ENCODE measurements at regions not wholly inside any gene's neighbourhood (a gene's known extent, or its start where the extent isn't known, plus 50 kb on each side); places are given as distances from the start of the nearest gene placed in this dataset.

DNA sequence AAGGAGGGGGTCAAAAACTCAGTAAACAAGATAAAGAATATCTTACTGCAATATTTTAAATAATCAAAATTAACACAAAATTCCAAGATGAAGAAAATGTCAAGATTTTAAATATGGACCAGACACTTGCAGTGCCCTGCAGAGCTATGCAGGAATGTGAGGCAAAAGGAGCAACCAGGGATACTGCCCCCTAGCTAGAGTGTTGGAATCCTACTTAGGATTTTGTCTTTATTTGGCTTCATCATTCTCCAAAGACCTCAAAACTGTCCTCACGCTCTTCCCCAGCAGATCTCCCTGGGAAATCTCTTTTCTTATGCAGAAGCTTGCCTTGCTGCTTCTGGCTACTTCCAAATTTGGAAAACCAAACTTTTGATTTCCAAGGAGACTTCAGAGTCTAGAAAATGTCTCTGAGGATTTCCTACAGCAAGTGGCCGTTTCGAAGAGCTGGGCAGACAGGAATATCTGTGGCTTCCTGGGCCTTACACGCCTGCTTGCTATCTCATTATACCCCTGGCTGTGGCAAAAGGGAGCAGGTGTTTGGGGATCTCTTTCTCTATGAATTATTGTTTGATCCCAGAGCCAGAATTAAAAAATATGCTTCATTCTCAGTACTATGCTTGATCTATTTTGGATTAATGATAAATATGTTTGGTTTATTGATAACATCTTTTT lies 232.2 kb upstream of the BMPER start:
- intact Hi-C loops (cut with DNase I) = no loop called here
- Histone ChIP-seq H3K4me3 (no peak overlapping the region), H3K27me3 (no peaks in the 10 kb centered on the region), H3K36me3 (no peaks in the 10 kb centered on the region), H3K27ac (no peak overlapping the region), H3K4me1 (no peaks in the 10 kb centered on the region), H3K9me3 (no peaks in the 10 kb centered on the region)
- WGBS, 2 donors = 74 to 80% methylated on average over 1 to 4 of the region's 4 CpGs
- no peak for DNase-seq
- TF ChIP-seq, protein P1, sequence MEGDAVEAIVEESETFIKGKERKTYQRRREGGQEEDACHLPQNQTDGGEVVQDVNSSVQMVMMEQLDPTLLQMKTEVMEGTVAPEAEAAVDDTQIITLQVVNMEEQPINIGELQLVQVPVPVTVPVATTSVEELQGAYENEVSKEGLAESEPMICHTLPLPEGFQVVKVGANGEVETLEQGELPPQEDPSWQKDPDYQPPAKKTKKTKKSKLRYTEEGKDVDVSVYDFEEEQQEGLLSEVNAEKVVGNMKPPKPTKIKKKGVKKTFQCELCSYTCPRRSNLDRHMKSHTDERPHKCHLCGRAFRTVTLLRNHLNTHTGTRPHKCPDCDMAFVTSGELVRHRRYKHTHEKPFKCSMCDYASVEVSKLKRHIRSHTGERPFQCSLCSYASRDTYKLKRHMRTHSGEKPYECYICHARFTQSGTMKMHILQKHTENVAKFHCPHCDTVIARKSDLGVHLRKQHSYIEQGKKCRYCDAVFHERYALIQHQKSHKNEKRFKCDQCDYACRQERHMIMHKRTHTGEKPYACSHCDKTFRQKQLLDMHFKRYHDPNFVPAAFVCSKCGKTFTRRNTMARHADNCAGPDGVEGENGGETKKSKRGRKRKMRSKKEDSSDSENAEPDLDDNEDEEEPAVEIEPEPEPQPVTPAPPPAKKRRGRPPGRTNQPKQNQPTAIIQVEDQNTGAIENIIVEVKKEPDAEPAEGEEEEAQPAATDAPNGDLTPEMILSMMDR (IDR thresholded peaks at IDR 0.05) = peak in 1 of 6 experiments; percentile 4
- TF ChIP-seq POLR2A (IDR thresholded peaks at IDR 0.05) = no peak

- no peaks in the 10 kb centered on the region for H3K27me3 ChIP-seq
- no peak for TF ChIP-seq POLR2A (IDR thresholded peaks at IDR 0.05)
- H3K36me3 ChIP-seq = no peaks in the 10 kb centered on the region
- no peak for DNase-seq
- 84 to 85% methylated on average over 4 of the region's 4 CpGs for WGBS, 2 donors
- no peaks in the 10 kb centered on the region for H3K9me3 ChIP-seq
- no peak overlapping the region for H3K27ac ChIP-seq
- no peaks in the 10 kb centered on the region for H3K4me1 ChIP-seq
- intact Hi-C loops (cut with DNase I) = no loop called here
- H3K4me3 ChIP-seq = no peak overlapping the region
Observed at GRCh38 chr7:33674804-33675411, 230.4 kb upstream of the BMPER start.

DNA sequence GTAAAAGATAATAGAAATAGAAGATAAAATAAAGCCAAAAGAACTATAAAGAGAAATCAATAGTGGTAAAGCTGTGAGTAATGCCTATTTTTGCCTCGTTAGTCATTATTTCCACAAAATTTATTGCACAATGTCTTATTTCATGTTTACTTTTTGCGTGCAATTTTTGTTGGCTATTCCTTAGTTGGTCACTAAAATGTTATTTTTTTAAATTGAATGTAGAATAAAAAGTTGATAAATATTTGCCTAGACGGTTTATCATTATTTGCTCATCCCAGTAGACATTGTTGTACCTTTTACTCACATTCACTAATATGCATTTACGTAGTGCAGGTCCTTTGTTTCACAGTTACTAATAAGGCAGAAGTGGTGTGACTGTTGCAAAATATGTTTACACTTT lies 227.8 kb upstream of the BMPER start:
- no peak overlapping the region for H3K4me3 ChIP-seq
- H3K4me1 ChIP-seq = no peaks in the 10 kb centered on the region
- no peak for DNase-seq
- no peaks in the 10 kb centered on the region for H3K9me3 ChIP-seq
- intact Hi-C loops (cut with DNase I) = no loop called here
- no peak for TF ChIP-seq POLR2A (IDR thresholded peaks at IDR 0.05)
- TF ChIP-seq, protein P1 (IDR thresholded peaks at IDR 0.05) = no peak
- H3K27me3 ChIP-seq = no peaks in the 10 kb centered on the region
- no peak overlapping the region for H3K27ac ChIP-seq
- 66 to 77% methylated on average over 4 of the region's 4 CpGs for WGBS, 2 donors
- no peaks in the 10 kb centered on the region for H3K36me3 ChIP-seq

DNA sequence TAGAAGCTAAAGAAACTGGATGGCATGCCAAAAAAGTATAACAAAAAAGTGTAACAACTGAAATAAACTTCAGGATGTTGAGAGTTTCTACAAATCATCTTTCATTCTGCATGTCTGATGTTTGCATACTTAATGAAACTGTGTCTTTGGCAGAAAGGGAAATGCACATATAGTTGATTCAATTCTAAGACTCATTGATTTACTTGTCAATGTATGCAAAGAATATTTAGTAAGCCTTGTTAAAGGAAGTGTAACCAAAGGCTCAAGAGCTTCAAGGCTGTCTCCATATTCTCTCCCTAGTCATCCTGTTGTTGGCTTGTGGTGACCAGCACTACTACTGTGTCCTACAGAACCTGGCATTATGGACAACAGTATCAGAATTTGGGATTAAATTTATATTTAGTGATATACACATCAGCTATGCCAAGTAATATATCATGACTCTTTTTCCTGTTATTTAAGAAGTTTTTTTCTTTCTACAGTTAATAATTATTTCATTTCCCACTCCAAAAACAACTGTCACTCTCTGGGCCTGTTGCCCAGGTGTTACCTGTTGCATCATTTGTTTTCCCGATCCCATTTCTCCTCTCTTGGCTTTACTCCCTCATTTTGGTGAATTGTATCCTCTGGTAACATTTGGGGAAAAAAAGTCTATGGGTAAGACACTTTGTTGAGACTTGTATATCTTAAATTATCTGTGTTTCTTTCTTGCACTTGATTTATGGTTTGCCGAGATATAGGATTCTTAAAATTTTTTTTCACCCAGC lies 226.6 kb upstream of the BMPER start:
- no peak overlapping the region for H3K4me3 ChIP-seq
- DNase-seq = no peak
- TF ChIP-seq, protein P1 (IDR thresholded peaks at IDR 0.05) = no peak
- no peak for TF ChIP-seq POLR2A (IDR thresholded peaks at IDR 0.05)
- H3K27ac ChIP-seq = no peak overlapping the region
- no peaks in the 10 kb centered on the region for H3K36me3 ChIP-seq
- no peaks in the 10 kb centered on the region for H3K9me3 ChIP-seq
- no peaks in the 10 kb centered on the region for H3K27me3 ChIP-seq
- no peaks in the 10 kb centered on the region for H3K4me1 ChIP-seq
- 46 to 54% methylated on average over 2 of the region's 2 CpGs for WGBS, 2 donors
- intact Hi-C loops (cut with DNase I) = no loop called here

DNA sequence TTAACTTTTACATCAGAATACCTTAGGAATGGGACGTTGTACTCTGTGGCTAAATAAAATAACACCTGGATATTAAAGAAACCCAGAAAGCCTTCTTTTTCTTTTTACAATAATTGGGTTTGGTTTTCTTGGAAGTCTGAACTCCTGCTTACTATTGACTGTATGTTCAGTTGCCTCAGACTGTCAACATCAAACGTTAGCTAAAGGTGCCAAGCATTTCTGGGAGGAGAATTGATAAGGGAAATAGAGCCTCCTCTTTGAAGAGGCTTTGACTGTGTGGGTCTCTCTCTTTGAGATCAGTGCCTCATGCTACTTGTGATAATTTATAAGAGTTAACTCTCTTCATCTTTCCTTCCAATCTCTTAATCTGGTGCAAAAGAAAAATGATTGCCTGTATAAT lies 224.7 kb upstream of the BMPER start:
- 80 to 85% methylated on average over 2 of the region's 2 CpGs for WGBS, 2 donors
- H3K27ac ChIP-seq = no peak overlapping the region

More for the DNA sequence above, 224.7 kb upstream of the BMPER start:
- intact Hi-C loops (cut with DNase I) = no loop called here
- no peaks in the 10 kb centered on the region for H3K36me3 ChIP-seq
- no peak overlapping the region for H3K4me3 ChIP-seq
- no peaks in the 10 kb centered on the region for H3K9me3 ChIP-seq
- no peak for DNase-seq
- no peaks in the 10 kb centered on the region for H3K27me3 ChIP-seq
- no peak for TF ChIP-seq POLR2A (IDR thresholded peaks at IDR 0.05)
- TF ChIP-seq, protein P1 (IDR thresholded peaks at IDR 0.05) = no peak
- no peaks in the 10 kb centered on the region for H3K4me1 ChIP-seq

All from esophagus squamous epithelium (tissue), 5 donors.